K562 (cell line): ENCODE measurements at regions not wholly inside any gene's neighbourhood (a gene's known extent, or its start where the extent isn't known, plus 50 kb on each side); places are given as distances from the start of the nearest gene placed in this dataset.
A peak's percentile ranks its signal among the peaks of the same experiment; 100 is the strongest.

Experiments used
- ATAC-seq: fragments of 200-7000 bp; cut with Tn5 transposase; 3 replicates; pipeline ENCODE4 v1.9.1; 2020; ENCODE audit warnings: moderate library complexity
- BruUV-seq: library from RNA; stranded (reverse); fragments of 400-500 nt; replicated peaks from 2 replicates; lab custom pipeline; 2021; lab: Mats Ljungman, UMichigan
- CTCF ChIA-PET: fragments of 300-600 bp; formaldehyde crosslinking; extraction: SDS; loops from one replicate; lab custom pipeline; 2021; ENCODE audit warnings: low intra/inter-chr PET ratio; lab: Yijun Ruan, JAX
- POLR2A ChIA-PET: fragments of 300-600, 350-650 bp; sonication (Branson Sonifier 250); formaldehyde crosslinking; extraction: SDS; loops from one replicate; lab custom pipeline; 2021; ENCODE audit warnings: antibody characterized with exemption, inconsistent platforms; lab: Yijun Ruan, JAX
- DNase-seq, 4 experiments: peaks; one replicate each; pipeline versions ENCODE4 v3.0.0 to v3.0.0-alpha.2; 2011 to 2018; ENCODE audit warnings: low spot score in 3 of 4, mixed read lengths in 3 of 4; ENCODE audit errors: extremely low read depth in 1 of 4
- FAIRE-seq: peaks from 2 replicates; lab custom pipeline; 2011; peaks lifted over from hg19 to GRCh38; lab: Jason Lieb, UNC
- H2AFZ ChIP-seq: 2 replicates; pipeline ENCODE4 v1.6.0; 2011; ENCODE audit warnings: low read depth, low read length, control low read depth, inconsistent platforms
- H3K27ac ChIP-seq: fragments of 200-600 bp; 3 replicates; pipeline ENCODE4 v1.8.0; 2011; ENCODE audit warnings: low read depth, mild to moderate bottlenecking, control low read depth, inconsistent platforms, low read length, moderate library complexity, mixed read lengths; ENCODE audit errors: extremely low read depth
- H3K27me3 ChIP-seq, 2 experiments: fragments of 300-600 bp in 1 of 2; 2 replicates in 1 of 2; 3 replicates in 1 of 2; pipeline versions ENCODE4 v1.6.0 to v1.8.0; 2011; ENCODE audit warnings: inconsistent platforms in 2 of 2, low read length in 2 of 2, mild to moderate bottlenecking in 1 of 2, mixed read lengths in 1 of 2, moderate library complexity in 1 of 2; ENCODE audit not compliant: control insufficient read depth in 2 of 2, insufficient read depth in 2 of 2
- H3K36me3 ChIP-seq: fragments of 300-600 bp; 3 replicates; pipeline ENCODE4 v1.8.0; 2011; ENCODE audit warnings: mild to moderate bottlenecking, low read length, inconsistent platforms; ENCODE audit not compliant: control insufficient read depth, insufficient read depth
- H3K4me1 ChIP-seq, 2 experiments: fragments of 200-600 bp in 1 of 2; replicated peaks in 1 of 2; 2 replicates in 1 of 2; 3 replicates in 1 of 2; pipeline versions ENCODE4 v1.5.1 to v1.8.0; 2011; ENCODE audit warnings: inconsistent platforms in 2 of 2, low read length in 2 of 2, mild to moderate bottlenecking in 1 of 2, mixed read lengths in 1 of 2, moderate library complexity in 1 of 2; ENCODE audit not compliant: control insufficient read depth in 2 of 2, insufficient read depth in 2 of 2
- H3K4me2 ChIP-seq: 2 replicates; pipeline ENCODE4 v1.6.1; 2011; ENCODE audit warnings: low read length, control low read depth, inconsistent platforms, mixed read lengths; ENCODE audit not compliant: insufficient read depth
- H3K4me3 ChIP-seq: fragments of 200-600 bp; sonication (generic), shearing (Covaris generic); 2 replicates; pipeline ENCODE4 v1.5.1; 2016; ENCODE audit warnings: control low read depth, inconsistent platforms
- H3K79me2 ChIP-seq: fragments of 200-600 bp; 3 replicates; pipeline ENCODE4 v1.8.0; 2011; ENCODE audit warnings: low read length, inconsistent platforms; ENCODE audit not compliant: control insufficient read depth, insufficient read depth
- H3K9ac ChIP-seq, 2 experiments: 2 replicates each; pipeline versions ENCODE4 v1.6.0 to v1.6.1; 2011; ENCODE audit warnings: low read depth in 2 of 2, low read length in 2 of 2, control low read depth in 1 of 2, inconsistent platforms in 1 of 2, mild to moderate bottlenecking in 1 of 2, mixed read lengths in 1 of 2; ENCODE audit not compliant: insufficient read depth in 1 of 2
- H3K9me1 ChIP-seq: one replicate; pipeline ENCODE4 v1.6.0; 2011; ENCODE audit warnings: inconsistent platforms, mild to moderate bottlenecking, low read length, moderate library complexity; ENCODE audit not compliant: control insufficient read depth, insufficient read depth
- H3K9me3 ChIP-seq: replicated peaks from 2 replicates; pipeline ENCODE4 v1.5.1; 2011; ENCODE audit warnings: low read depth, low read length, inconsistent platforms; ENCODE audit not compliant: control insufficient read depth, insufficient read depth
- H4K20me1 ChIP-seq: replicated peaks from 2 replicates; pipeline ENCODE4 v1.6.1; 2011; ENCODE audit warnings: low read length, inconsistent platforms, mixed read lengths; ENCODE audit not compliant: control insufficient read depth, insufficient read depth
- LARP7 ChIP-seq: fragments of 450-650 bp; IDR thresholded peaks from 2 replicates; pipeline ENCODE4 v1.6.1; 2016
- PRMT5 ChIP-seq: sonication (generic); formaldehyde crosslinking; IDR thresholded peaks from 2 replicates; pipeline ENCODE4 v1.5.0; 2020; ENCODE audit warnings: missing genetic modification reagents
- SPI1 ChIP-seq: IDR thresholded peaks from 2 replicates; pipeline ENCODE4 v1.6.1; 2011; ENCODE audit warnings: low read depth, low read length, control low read depth, borderline replicate concordance
- ZNF644 ChIP-seq: fragments of 200-800 bp; sonication (Bioruptor generic); IDR thresholded peaks from 2 replicates; pipeline ENCODE4 v1.6.1; 2016; ENCODE audit warnings: low read depth, missing genetic modification characterization, missing compliant biosample characterization
- WGBS: fragments of 100-300 bp; shearing (Covaris generic); methylation state at CpG from one replicate; pipeline ENCODE4 v1.1.6; 2016; ENCODE audit warnings: low coverage, mixed read lengths; ENCODE audit not compliant: insufficient coverage; ENCODE audit errors: missing lambda C conversion rate; 5-methylcytosine and 5-hydroxymethylcytosine counted together
- in situ Hi-C: fragments of 300-500 bp; cut with MboI; formaldehyde crosslinking; loops from 4 replicates; pipeline ENCODE4 v1.15.0; 2018; ENCODE audit warnings: inconsistent platforms, mixed read lengths
- intact Hi-C: fragments of 100-400 bp; cut with micrococcal nuclease; formaldehyde crosslinking; loops from 2 replicates; pipeline ENCODE4 v1.14.2; 2022
- TF ChIP-seq, protein P1 (sequence below): fragments of 250-450 bp; sonication (Bioruptor Pico); IDR thresholded peaks from 2 replicates; pipeline ENCODE4 v1.8.0; 2022; ENCODE audit warnings: inconsistent platforms

DNA sequence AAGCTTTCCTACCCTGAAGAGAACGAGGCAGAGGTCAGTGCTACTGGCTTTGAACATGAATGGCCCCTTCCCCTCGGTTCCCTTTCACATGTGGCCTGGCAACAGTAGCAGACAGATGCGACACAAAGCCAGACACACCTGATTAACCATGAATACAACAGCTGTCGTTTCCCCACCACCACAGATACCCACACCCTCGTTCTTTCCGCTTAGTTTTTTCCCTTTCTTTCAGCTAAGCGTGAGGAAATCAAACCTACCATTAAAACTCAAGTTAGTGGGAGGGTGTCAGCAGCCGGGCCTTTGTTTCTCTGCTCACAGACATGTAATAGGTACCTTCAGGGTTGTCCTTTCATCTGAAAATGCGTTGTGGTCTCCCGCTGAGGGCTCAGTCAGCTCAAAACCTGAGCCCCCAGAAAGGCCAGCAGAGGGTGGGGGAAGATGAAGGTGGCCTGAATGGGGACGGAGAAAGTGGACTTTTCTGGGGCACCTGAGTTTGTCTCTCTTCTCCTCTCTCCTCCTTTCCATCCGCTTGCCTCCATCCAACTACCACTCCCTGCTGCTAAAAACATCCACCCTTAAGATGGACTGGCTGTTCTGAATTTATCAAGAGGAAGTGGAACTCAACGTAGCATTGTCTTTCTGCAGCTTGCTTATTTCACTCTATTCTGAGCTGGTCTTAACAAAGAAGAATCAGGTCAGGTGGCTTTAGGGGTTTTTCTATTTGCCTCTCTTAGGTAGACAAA lies 516.6 kb upstream of the JARID2 start:
- H3K9me3 ChIP-seq: peaks cover 23% of the 10 kb centered on the region
- CTCF ChIA-PET: no interaction called here
- peak overlapping the region in 1 of 2 experiments; percentile 35; a peak in 1 of 4 replicates for H3K9ac ChIP-seq
- no peaks in the 10 kb centered on the region for H4K20me1 ChIP-seq
- no peaks in the 10 kb centered on the region for H3K9me1 ChIP-seq
- peak overlapping the region; percentile 28; the same call in 1 of the 2 replicates for H3K4me2 ChIP-seq
- peaks cover 14 to 65% of the 10 kb centered on the region in 2 experiments for H3K4me1 ChIP-seq
- peak; percentile 60; the same call in 1 of the 2 replicates for TF ChIP-seq SPI1
- TF ChIP-seq LARP7: no peak
- 0 out of 2 replicates have a peak, but pooled peaks have one; percentile 0 for TF ChIP-seq ZNF644 (tag)
- TF ChIP-seq, protein P1, sequence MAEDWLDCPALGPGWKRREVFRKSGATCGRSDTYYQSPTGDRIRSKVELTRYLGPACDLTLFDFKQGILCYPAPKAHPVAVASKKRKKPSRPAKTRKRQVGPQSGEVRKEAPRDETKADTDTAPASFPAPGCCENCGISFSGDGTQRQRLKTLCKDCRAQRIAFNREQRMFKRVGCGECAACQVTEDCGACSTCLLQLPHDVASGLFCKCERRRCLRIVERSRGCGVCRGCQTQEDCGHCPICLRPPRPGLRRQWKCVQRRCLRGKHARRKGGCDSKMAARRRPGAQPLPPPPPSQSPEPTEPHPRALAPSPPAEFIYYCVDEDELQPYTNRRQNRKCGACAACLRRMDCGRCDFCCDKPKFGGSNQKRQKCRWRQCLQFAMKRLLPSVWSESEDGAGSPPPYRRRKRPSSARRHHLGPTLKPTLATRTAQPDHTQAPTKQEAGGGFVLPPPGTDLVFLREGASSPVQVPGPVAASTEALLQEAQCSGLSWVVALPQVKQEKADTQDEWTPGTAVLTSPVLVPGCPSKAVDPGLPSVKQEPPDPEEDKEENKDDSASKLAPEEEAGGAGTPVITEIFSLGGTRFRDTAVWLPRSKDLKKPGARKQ: 0 out of 2 replicates have a peak, but pooled peaks have one; percentile 9
- no peak for TF ChIP-seq PRMT5 (CRISPR knock-in tag)
- BruUV-seq: no TSS peak
- 66% methylated on average over 13 of the region's 13 CpGs for whole genome bisulfite sequencing
- H3K27me3 ChIP-seq: no peaks in the 10 kb centered on the region
- no peaks in the 10 kb centered on the region for H3K79me2 ChIP-seq
- peak overlapping the region; percentile 68 for H3K27ac ChIP-seq
- H3K4me3 ChIP-seq: no peak overlapping the region
- in situ Hi-C loops: no loop called here
- no peak for FAIRE-seq
- intact Hi-C loops: loop anchor here (10.0 kb wide), 1 partner anchor 516 kb away; the partner anchor contains the start of gene JARID2
- H2AFZ ChIP-seq: peak overlapping the region; percentile 60
- no peaks in the 10 kb centered on the region for H3K36me3 ChIP-seq
- POLR2A ChIA-PET: interaction anchor here (1.1 to 1.5 kb wide), 4 partner anchors 9 to 25 kb away, joined by 3 to 7 read pairs (median 5); no protein-coding TSS in a partner anchor
- DNase-seq: peak in 1 of 4 experiments; percentile 15
- ATAC-seq: no peak
